Stimulated activated CD8-positive, alpha-beta memory T cell treated with anti-CD3 and anti-CD28 coated beads, Interleukin-4, amount 100 ng/mL, for 4 hours (primary cell): ENCODE measurements at regions not wholly inside any gene's neighbourhood (a gene's known extent, or its start where the extent isn't known, plus 50 kb on each side); places are given as distances from the start of the nearest gene placed in this dataset.
"Not testable (repeated sequence)": the region's sequence is repeated elsewhere in the genome, so short reads cannot be mapped to it uniquely, and the experiment has no call there.

ENCODE experiments used
- DNase-seq, 2 donors: peaks; one replicate each; pipeline ENCODE4 v3.0.0-alpha.2; 2020; ENCODE audit warnings: low read depth in 2 of 2, low spot score in 1 of 2

- DNase-seq, result no peak
Measured at GRCh38 chr7:142698429-142698828, 50.8 kb upstream of the PRSS1 start.

- no peak for DNase-seq
Measured at GRCh38 chr7:142697270-142697669, 52.0 kb upstream of the PRSS1 start.

GRCh38 chr7:142696456-142697179 is 52.7 kb upstream of the PRSS1 start:
- DNase-seq, result no peak

- no peak for DNase-seq
Measured at GRCh38 chr7:142693911-142694310, 55.4 kb upstream of the PRSS1 start.

- no peak for DNase-seq
Measured at GRCh38 chr7:142690554-142691182, 58.6 kb upstream of the PRSS1 start.

GRCh38 chr7:142689439-142690120 is 59.7 kb upstream of the PRSS1 start:
- no peak for DNase-seq

GRCh38 chr7:142685877-142686508 is 63.3 kb upstream of the PRSS1 start:
- DNase-seq, result no peak

GRCh38 chr7:142681314-142682092 is 67.8 kb upstream of the PRSS1 start:
- no peak for DNase-seq

- DNase-seq, result no peak
Measured at GRCh38 chr7:142671506-142671905, 77.8 kb upstream of the PRSS1 start.

GRCh38 chr7:142670511-142670910 is 78.8 kb upstream of the PRSS1 start:
- no peak for DNase-seq

GRCh38 chr7:142669074-142669654 is 80.1 kb upstream of the PRSS1 start:
- no peak for DNase-seq

GRCh38 chr7:142668495-142668894 is 80.8 kb upstream of the PRSS1 start:
- no peak for DNase-seq

GRCh38 chr7:142657376-142657775 is 91.9 kb upstream of the PRSS1 start:
- DNase-seq, result no peak

- no peak for DNase-seq
Measured at GRCh38 chr7:142654398-142654797, 94.9 kb upstream of the PRSS1 start.

- DNase-seq, result no peak
Measured at GRCh38 chr7:142647749-142648148, 101.5 kb upstream of the PRSS1 start.

- DNase-seq, result no peak
Measured at GRCh38 chr7:142646386-142647140, 102.7 kb upstream of the PRSS1 start.

GRCh38 chr7:142645777-142646176 is 103.5 kb upstream of the PRSS1 start:
- no peak for DNase-seq

- DNase-seq, result no peak
Measured at GRCh38 chr7:142642316-142642715, 107.0 kb upstream of the PRSS1 start.

- not testable (repeated sequence) for DNase-seq
Measured at GRCh38 chr7:142641252-142641651, 108.0 kb upstream of the PRSS1 start.

GRCh38 chr7:142638581-142638980 is 110.7 kb upstream of the PRSS1 start:
- no peak for DNase-seq
